Testis (tissue), 2 donors: ENCODE measurements at regions not wholly inside any gene's neighbourhood (a gene's known extent, or its start where the extent isn't known, plus 50 kb on each side); places are given as distances from the start of the nearest gene placed in this dataset.

Experiments
- POLR2A ChIP-seq: fragments of 450-650 bp; IDR thresholded peaks from one replicate; pipeline ENCODE4 v1.6.1; 2017; ENCODE audit warnings: antibody characterized with exemption, mild to moderate bottlenecking, moderate library complexity
- TF ChIP-seq, protein P1 (sequence below), 3 experiments: fragments of 450-650 bp in 2 of 3; fragments of 200-600 bp in 1 of 3; sonication (generic) in 1 of 3; IDR thresholded peaks; one replicate each; pipeline ENCODE4 v1.5.1; 2016 to 2019; ENCODE audit warnings: antibody characterized with exemption in 3 of 3, mild to moderate bottlenecking in 2 of 3, moderate library complexity in 1 of 3

DNA sequence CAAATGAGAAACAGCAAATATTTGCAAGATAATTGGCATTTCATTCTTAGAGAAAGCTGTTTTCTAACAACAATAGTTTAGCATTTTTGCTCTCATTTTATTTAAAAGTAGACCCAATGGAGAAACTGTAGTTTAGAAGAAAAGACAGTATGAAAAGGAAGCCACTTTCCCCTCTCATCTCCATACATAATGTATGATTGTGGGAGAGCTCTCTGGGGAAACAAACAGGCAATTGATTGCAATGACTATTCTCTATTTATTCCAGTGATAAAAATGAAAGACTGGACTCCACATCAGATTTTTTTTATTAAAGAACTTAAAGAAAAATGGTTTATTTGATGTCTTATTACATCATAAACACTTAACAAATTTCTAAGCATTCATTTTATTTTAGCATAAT lies 116.8 kb upstream of the SASH1 start:
- TF ChIP-seq, protein P1, sequence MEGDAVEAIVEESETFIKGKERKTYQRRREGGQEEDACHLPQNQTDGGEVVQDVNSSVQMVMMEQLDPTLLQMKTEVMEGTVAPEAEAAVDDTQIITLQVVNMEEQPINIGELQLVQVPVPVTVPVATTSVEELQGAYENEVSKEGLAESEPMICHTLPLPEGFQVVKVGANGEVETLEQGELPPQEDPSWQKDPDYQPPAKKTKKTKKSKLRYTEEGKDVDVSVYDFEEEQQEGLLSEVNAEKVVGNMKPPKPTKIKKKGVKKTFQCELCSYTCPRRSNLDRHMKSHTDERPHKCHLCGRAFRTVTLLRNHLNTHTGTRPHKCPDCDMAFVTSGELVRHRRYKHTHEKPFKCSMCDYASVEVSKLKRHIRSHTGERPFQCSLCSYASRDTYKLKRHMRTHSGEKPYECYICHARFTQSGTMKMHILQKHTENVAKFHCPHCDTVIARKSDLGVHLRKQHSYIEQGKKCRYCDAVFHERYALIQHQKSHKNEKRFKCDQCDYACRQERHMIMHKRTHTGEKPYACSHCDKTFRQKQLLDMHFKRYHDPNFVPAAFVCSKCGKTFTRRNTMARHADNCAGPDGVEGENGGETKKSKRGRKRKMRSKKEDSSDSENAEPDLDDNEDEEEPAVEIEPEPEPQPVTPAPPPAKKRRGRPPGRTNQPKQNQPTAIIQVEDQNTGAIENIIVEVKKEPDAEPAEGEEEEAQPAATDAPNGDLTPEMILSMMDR (IDR thresholded peaks at IDR 0.05) = no peak
- TF ChIP-seq POLR2A = no peak
